GM23248 (cell line): ENCODE measurements at regions not wholly inside any gene's neighbourhood (a gene's known extent, or its start where the extent isn't known, plus 50 kb on each side); places are given as distances from the start of the nearest gene placed in this dataset.

Source experiments
- EZH2 ChIP-seq: fragments of 200-600 bp; sonication (generic); IDR thresholded peaks from 2 replicates; pipeline ENCODE4 v1.6.1; 2018; ENCODE audit warnings: antibody characterized with exemption, mild to moderate bottlenecking; ENCODE audit not compliant: insufficient read depth, poor library complexity, severe bottlenecking
- EZH2phosphoT487 ChIP-seq: fragments of 200-600 bp; sonication (generic); IDR thresholded peaks from 2 replicates; pipeline ENCODE4 v1.6.1; 2018; ENCODE audit warnings: antibody characterized with exemption, moderate library complexity, mild to moderate bottlenecking, low read depth; ENCODE audit not compliant: insufficient read depth

- no peak for TF ChIP-seq EZH2
- no peak for TF ChIP-seq EZH2phosphoT487
Measured at GRCh38 chr1:102661481-102661880, 446.8 kb downstream of the COL11A1 start.
